Stimulated activated CD4-positive, alpha-beta T cell treated with anti-CD3 and anti-CD28 coated beads, Interleukin-1b, Interleukin-23, amount 100 ng/mL, for 4 hours (primary cell): ENCODE measurements at regions not wholly inside any gene's neighbourhood (a gene's known extent, or its start where the extent isn't known, plus 50 kb on each side); places are given as distances from the start of the nearest gene placed in this dataset.

Experiments
- DNase-seq, 2 donors: peaks; one replicate each; pipeline ENCODE4 v3.0.0-alpha.2; 2020; ENCODE audit warnings: low read depth in 2 of 2

DNA sequence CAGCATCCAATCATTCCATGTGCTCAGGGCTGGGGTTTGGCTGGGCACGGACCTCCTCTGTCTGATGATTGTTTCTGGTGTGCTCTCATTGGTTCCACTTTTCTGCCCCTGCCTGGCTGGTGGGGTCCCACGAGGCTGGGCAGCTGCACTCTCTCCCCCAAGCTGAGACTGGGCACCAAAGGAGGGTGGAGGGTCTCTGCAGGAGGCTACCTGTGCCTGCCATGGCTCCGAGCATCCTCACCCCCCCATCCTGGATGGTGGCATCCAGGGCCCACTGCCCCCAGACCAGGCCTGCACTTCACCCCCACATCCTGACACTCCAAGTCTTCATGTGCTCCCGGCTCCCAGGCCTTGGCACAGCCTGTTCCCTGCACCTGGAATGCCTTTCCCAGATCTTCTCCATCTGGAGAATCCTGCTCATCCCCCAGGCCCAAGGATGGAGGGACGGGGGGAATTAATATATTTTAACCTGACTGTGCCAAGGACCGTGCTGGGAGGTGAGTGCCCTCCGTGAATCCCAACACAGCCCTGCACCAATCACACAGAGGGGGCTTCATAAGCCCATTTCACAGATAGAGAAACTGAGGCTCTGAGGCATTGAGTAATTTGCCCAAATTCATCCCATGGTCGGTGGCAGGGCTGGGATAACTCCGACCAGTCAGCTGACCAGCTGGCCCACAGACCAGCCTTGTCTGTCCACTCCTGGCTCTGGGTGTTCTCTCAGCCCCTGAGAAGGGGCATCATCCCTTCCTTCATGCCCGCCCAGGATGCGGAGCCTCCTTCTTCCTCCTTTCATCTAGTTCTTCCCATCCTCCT lies 403.4 kb downstream of the MATN1 start:
- DNase-seq = no peak

DNA sequence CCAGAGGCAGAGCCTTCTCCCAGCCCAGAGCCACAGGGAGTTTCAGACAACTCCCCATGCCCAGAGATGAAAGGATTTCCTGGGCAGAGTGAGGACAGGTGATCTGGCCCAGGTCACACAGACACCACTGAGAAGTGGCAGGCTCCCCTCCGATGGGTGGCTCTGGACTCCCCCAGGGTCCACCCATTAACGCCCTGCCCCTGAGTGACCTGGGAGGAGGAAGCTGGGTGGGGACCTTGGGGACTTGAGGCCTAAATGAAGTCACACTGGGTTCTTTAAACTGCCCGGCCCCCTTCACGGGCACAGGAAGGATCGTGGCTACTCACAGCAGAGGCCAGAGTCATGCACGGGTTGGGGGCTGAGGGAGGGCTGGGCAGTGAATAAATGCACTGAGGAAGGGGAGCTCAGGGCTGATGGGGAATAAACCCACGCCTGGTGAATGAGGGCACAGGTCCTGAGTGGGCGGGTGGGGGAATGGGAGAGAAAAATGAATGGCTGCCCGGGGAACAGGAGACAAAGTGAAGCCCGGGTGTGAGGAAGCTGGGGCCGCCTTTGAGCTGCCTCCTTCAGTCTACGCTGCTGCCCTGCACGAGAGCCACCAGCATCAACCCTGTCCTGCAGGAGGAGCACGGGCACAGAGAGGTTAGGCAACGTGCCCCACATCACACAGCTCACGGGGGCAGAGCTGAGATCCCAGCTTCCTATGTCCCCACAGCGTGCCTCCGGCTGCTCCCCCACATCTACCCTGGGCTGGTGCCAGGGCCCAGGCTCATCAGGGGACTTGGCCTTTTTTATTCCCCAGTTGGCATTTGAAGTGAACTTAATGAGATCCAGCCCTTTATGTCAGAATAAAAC lies 404.3 kb downstream of the MATN1 start:
- DNase-seq = no peak

DNA sequence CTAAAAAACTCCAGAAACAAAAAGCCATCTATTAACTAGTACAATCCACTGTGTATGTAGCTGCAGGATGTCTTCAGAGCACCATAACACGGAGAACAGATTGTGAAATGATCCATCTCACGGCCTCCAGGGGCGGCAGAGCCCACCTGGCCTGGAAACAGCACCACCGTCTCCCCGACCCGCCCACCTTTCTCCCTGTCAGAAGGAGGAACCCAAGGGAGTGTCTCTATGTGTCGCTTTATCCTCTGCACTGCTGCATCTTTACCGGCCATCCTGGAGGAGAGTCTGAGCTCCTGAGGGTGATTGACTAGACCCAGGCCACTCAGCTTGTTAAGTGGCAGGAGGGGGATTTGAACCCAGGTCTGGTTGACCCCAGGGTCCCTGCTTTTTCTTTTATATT lies 405.0 kb downstream of the MATN1 start:
- DNase-seq = no peak

DNA sequence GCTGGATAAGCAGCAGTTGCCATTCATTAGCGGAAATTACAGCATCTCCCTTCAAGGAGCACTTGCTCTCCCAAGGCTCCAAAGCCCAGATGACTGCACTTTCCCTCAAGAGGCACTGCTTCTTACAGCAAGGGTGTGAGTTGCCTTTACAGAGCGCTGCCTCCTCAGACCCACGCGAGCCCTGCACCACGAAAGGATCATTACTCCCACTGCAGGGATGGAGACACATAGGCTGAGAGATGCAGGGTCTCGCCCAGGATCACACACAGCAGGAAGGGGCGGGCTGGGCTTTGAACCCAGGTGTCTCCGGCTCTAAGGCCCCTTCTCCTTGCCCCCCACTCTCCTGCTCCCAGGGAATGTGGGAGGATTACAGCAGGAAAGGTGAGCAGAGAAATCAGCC lies 405.5 kb downstream of the MATN1 start:
- DNase-seq = no peak

DNA sequence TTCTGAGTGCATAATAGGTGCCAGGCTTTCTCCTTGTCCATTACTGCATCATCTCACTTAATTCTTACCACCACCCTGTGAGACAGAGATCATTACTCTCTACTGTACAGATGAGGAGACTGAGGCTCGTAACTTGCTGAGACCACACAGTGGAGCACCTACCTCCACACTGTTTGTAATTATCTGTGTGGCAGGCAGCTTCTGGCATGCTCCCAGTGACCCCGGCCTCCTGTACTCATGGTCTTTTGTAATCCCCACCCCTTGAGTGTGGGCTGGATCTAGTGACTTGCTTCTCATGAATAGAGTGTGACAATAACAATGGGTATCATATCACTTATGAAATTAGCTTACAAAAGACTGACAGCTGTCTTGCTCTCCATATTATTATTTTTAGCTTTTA lies 407.3 kb downstream of the MATN1 start:
- DNase-seq = no peak

DNA sequence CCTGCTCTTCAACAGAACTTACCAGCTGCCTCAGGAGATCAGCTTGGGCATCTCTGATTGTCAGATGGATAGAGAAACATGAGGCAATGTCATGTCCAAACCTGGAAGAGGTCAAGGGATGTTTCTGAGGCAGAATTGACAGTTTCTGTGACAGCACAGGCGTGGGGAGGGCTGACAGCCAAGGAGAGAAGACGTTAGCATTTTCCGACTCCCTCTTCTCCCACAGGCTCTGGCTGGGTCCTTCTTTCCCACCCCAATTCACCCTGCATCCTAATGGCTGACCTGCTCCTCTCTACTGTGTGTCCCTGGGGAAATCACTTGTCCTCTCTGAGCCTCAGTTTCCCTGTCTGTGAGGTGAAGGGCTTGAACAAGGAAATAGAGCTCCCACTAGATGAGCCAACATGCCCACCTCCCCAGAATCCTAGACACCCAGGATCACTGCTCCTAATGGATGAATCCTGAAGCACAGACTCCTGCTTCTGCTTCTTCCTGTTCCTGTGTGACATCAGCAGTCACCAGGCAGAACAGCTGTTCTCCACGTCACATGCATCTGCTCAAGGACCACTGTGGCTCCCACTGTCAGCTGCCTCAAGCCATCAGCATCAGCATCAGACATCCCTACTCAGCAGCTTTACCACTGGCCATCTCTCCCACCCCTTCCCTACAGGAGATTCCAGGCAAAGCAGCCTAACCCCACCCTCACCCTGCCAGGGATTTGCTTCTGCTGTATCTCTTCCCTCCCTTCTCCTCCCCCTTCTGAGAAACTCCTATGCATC lies 408.0 kb downstream of the MATN1 start:
- DNase-seq = no peak

DNA sequence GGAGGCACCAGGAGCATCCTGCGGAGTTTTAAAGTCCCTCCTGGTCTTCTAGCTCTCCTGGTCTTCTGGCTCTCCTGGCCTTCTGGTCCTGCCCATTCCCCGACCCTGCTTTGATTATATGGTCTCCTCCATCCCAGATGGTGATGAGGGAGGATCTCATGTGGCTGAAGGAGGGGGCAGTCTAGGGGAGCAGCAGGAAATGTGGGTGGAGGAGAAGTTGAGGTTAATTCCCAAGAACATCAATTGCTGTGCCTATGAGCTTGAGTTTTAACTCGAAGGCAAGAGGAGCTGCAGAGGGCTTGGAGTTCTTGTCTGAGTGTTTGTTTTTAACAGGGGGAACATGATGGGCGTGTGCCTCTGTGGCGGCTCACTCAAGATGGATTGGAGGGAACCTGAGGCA lies 408.8 kb downstream of the MATN1 start:
- no peak for DNase-seq

DNA sequence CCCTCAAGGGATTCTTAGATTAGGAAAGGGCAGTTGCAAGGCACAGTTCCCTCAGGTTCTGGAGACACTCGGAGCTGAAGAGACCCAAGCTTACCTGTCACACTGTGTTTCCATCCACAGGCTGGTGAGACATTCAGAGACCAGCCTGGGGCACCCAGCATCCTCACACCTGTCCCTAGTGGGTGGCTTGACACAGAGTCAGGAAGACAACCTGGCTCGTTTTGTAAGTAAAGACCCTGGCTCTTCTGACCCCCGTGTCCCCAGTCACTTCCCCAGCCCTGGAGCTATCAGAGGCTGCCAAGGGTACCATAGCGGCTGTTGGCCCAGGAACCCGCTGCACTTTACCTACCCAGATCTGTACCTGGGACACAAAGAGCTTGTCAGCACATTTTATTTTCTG lies 409.8 kb downstream of the MATN1 start:
- no peak for DNase-seq

DNA sequence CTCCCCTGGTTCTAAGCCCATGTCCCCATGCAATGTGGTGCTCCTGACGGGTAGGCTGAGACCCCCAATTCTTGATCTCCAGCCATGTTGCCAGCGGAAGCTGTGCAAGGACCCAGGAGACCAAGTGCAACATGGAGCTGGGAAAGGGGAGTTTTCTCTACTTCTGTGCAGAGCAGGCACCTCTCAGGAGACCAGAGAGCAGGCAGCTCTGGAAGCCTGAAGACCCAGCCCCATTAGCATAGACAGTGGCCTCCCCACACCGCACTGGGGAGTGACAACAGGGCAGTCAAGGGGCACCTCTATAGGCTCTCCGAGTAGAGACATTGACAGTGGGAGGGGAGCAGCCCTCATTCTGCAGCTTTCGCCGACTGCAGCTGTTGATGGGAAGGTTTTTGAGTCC lies 410.2 kb downstream of the MATN1 start:
- DNase-seq = no peak

DNA sequence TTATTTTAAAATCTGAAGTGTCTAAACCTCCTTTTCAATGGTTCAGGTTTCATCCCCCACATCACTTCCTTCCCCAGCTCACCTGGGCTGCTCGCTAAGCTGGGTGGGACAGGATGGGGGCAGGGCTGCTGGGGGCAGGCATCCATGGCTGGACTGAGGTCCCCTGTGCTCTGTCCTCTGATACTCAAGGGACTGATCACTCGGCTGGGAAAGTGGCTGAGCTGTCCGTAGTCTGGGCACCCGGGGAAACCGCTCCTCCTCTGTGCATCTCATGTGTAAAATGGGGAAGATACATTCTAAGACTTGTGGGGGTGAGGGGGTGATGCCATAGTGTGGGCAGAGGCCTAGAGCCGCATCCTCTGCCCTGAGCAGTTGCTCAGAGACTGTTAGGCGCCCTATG lies 411.2 kb downstream of the MATN1 start:
- DNase-seq = no peak

DNA sequence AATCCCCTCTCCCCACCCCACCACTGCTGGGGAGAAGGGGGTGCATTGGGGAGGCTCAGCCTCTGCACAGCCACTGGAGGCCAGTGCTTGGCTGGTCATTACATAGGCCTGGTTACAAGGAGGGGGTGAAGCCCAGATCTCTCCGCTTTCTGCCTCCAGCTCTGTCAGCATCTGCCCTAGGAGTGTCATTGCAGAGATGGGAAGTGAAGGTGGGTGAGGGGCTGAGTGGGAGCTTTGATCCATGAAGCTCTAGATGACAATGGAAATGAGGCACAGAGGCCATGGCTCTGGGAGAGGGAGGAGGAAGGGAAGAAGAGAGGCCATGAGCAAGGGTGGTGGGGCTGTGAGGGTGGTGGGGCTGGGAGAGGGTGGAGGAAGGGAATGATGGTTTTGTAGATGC lies 411.6 kb downstream of the MATN1 start:
- DNase-seq = no peak

DNA sequence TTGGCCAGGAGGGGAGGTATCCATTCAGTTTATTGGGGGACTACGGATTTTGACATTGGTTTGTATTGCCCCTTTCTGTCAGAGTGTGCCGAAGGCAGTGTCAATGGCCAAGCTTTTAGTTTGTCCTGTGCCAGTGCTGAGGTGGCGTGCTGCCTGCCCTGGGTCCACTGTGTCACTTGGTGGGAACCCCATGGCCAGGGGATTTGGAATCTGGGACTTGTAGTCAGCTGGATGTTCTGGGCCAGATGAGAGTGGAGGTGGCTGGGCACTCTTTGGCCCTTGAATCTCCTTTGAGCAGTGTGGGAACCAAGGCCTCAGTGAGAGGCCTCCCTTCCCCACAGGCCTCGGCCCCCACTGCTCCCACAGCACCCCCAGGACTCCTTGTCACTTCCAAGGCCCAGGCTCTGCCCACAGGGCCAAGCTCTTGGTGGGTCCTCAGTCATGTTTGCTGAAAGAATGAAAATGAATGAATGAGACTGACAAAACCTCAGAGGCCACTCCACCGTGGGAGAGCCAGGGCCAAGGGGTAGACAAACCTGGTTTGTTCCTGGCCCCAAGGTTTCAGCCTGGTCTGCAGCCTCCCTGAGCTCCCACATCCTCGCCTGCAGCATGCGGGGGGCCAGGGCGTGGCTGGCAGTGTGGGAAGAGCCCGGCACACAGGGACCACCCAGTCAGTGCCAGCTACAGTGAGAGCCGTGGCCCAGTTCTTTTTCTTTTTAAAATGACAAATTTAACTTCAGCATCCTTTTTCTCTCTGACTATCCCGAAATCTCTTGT lies 412.2 kb downstream of the MATN1 start:
- DNase-seq = no peak

DNA sequence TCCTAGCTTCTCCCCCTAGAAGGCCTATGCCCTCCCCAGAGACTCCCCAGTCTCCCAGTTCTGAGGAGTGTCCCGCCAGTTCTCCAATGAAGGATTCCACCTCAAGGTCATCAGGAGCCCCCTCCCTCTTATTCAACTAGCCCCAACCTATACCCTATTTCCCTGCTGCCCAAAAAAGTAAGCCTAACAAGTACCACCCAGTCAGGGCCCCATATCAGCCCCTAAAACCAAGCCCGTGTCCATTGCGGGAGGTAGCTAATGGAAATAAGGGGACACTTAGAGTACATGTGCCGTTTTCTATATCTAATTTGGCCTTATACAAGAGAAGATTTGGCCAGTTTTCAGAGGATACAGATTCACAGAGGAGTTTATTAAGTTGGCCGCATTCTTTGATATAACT lies 416.2 kb downstream of the MATN1 start:
- no peak for DNase-seq

DNA sequence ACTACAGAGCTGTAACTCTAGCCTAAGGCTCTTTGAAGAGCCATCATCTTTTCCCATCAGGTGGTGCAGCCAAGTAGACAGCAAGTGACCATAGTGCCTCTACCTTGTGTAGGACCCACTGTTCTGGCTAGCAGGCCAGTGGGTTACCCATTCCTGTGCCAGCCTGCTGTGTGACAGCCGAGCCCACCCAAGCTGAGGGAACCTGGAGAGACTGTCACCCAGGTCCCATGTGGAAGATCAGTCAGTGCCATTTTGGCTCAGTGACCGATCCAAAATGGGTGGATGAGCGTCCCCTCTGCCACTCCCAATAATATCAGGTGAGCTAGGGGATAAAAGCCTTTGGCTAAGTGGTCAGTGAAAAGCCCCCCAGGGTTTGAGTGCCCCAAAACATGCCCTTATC lies 417.9 kb downstream of the MATN1 start:
- DNase-seq = no peak

DNA sequence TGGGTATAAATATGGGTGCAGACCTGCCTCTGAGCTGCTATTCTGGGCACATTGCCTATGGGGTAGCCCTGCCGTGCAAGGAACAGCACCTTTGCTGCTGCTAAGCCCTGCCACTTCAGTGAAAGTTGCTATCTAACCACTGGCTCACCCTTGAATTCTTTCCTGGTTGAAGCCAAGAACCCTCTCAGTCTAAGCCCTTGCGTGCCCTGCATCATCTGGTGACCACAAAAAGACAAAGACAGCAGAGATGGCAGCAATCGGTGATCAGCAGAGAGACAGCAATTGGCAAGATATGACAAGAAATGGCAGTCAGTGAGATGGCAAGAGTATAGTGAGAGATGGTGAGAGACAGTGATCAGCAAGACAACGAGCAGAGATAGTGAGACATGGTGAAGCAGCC lies 418.3 kb downstream of the MATN1 start:
- no peak for DNase-seq

DNA sequence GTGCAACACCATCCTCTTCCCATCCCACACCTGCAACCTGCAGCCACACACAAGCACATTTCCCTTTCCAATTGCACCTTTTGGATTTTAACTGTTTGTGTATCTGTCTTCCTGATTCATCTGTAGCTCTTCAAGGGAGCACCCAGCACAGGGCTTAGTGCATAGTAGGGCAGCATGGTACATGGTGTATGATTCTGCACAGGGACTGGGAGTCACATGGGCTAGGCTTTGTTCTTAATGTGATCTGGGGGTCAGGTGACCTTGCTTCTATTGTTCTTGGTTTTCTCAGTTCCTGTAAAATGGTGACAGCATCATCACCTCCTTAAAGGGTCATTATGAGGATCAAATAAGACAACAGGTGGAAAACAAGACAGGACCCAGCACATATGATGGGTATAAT lies 419.3 kb downstream of the MATN1 start:
- no peak for DNase-seq

DNA sequence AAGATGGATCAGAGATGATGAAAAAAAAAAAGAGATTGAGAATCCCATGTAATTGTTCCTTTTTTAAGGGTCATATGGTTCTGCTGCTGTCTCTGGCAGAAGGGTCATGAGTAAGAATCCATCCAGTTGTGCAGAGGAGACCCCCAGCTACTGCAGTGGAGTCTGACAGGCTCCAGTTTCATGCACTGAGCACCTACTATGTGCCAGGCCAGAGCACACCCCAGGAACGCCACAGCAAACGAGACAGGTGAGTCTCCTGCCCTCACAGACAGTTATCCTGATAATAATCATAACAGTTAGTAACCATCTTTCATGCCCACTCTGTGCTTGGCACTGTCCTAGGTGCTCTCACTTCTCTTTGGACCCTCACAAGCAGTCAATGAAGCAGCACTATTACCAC lies 420.0 kb downstream of the MATN1 start:
- no peak for DNase-seq

DNA sequence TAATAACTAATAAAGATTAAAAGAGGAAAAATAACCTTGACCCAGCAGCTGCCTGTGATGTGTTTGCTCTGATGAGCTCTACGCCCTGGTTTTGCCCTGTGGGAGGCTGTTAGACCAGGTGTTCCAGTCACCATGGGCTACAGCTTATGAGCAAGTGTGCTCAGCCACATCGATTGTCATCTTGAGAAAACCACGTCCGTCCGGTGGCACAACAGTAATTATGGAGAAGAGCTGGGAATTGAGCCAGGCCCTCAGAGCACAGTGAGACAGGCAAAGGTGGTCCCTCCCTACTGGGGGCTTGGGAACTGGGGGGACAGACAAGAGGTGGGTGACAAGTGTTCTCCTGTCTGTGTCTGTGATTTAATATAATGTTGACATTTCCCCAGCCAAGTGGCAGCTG lies 420.5 kb downstream of the MATN1 start:
- no peak for DNase-seq

DNA sequence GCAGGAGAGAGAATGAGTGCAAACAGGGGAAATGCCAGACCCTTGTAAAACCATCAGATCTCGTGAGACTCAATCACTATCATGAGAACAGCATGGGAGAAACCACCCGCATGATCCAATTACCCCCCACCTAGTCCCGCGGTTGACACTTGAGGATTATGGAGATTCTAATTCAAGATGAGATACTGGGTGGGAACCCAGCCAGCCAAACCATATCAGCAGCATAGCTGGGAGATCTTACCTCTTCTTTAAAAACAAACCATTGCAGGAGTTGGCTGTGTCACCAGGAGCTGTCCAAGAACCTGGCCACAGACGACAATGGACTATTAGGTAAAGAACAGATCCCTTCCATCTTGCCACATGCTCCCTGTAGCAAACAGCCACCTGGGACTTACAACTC lies 422.7 kb downstream of the MATN1 start:
- no peak for DNase-seq

DNA sequence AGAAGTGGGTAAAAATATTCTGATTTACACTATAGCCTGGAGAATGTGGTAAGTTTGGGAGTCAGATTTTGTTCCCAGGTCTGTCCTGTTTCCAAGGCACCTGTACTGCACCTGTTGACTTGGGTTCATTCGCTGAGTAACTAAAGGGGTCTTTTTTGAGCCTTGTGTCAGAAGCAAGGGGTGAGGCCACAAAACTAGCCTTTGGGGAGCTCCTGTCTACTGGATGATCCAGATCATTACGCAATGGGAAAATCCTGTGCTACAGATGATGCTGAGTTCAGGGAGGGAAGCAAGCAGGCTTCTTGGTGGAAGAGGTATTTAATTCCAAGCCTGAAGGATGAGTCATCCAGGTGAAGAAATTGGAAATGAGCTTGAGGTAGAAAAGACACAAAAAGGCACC lies 424.0 kb downstream of the MATN1 start:
- DNase-seq = no peak

DNA sequence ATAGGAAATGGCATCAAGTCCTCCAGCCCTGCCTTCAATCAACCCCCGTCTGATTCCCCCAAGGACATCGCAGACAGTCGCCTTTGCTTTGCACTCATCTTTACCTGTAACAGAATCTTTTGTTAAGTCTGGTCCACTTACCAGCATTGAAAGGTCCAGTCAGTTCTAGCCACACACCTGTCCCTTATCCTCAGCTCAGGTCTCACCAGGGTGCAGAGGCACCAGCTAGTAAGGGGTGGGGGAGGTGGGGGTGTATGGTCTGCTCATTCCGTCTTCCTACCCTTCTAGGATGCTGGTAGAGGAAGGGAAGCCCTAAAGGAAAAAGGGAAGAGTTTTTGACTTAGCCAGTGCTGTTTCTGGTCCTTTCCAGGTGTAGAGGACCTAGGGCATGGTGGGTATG lies 427.7 kb downstream of the MATN1 start:
- no peak for DNase-seq

DNA sequence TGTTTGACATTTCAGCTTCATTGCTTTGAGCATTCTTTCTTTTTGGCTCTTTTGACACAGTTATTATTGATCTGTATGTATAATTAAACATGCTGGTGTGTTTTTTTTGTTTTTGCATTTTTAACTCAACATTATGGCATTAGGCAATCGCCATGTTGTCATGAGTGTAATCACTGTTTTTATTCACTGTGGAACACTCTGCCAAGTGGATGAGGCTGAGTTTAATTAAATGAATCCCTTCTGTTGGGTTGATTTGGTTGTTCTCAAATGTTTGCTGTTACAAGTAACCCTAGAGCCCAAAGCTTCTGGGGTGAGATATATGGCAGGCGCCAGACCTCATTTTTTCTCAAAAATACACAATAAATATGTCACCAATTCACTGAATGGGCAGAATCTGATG lies 428.1 kb downstream of the MATN1 start:
- DNase-seq = no peak
